Liver (tissue), 8 donors: ENCODE measurements at regions not wholly inside any gene's neighbourhood (a gene's known extent, or its start where the extent isn't known, plus 50 kb on each side); places are given as distances from the start of the nearest gene placed in this dataset.

Experiments used
- DNase-seq: peaks from one replicate; pipeline ENCODE4 v3.0.0-alpha.2; 2017; ENCODE audit warnings: low spot score
- H3K27ac ChIP-seq, 2 donors: one replicate each; pipeline ENCODE4 v1.7.0; 2013; ENCODE audit warnings: inconsistent platforms in 2 of 2, low read length in 2 of 2, control low read depth in 1 of 2, low read depth in 1 of 2, mild to moderate bottlenecking in 1 of 2
- H3K27me3 ChIP-seq, 4 donors: one replicate each; pipeline versions ENCODE4 v1.6.1 to v1.7.0; 2013; ENCODE audit warnings: low read length in 3 of 4, inconsistent platforms in 1 of 4, mild to moderate bottlenecking in 1 of 4, moderate library complexity in 1 of 4; ENCODE audit not compliant: control insufficient read depth in 4 of 4, insufficient read depth in 4 of 4
- H3K36me3 ChIP-seq, 4 donors: one replicate each; pipeline versions ENCODE4 v1.6.1 to v1.7.0; 2013; ENCODE audit warnings: low read length in 3 of 4, mild to moderate bottlenecking in 3 of 4, low read depth in 1 of 4, moderate library complexity in 1 of 4; ENCODE audit not compliant: control insufficient read depth in 4 of 4, insufficient read depth in 3 of 4
- H3K4me1 ChIP-seq, 4 donors: one replicate each; pipeline versions ENCODE4 v1.6.1 to v1.7.0; 2013; ENCODE audit warnings: low read length in 3 of 4, mild to moderate bottlenecking in 3 of 4, moderate library complexity in 1 of 4; ENCODE audit not compliant: control insufficient read depth in 4 of 4, insufficient read depth in 4 of 4
- H3K4me3 ChIP-seq, 3 donors: one replicate each; pipeline versions ENCODE4 v1.6.1 to v1.7.0; 2013; ENCODE audit warnings: low read length in 3 of 3, control low read depth in 1 of 3, low read depth in 1 of 3, mild to moderate bottlenecking in 1 of 3
- H3K9ac ChIP-seq, 2 donors: one replicate each; pipeline ENCODE4 v1.7.0; 2013; ENCODE audit warnings: low read length in 2 of 2, mild to moderate bottlenecking in 2 of 2, moderate library complexity in 2 of 2, control low read depth in 1 of 2, low read depth in 1 of 2
- H3K9me3 ChIP-seq, 4 donors: one replicate each; pipeline versions ENCODE4 v1.6.1 to v1.7.0; 2013; ENCODE audit warnings: low read length in 3 of 4; ENCODE audit not compliant: control insufficient read depth in 4 of 4
- EGR1 ChIP-seq, 2 donors: IDR thresholded peaks; 2 replicates each; pipeline ENCODE4 v1.6.1; 2016 to 2018; ENCODE audit warnings: antibody characterized with exemption in 2 of 2, low read depth in 2 of 2
- FOXA1 ChIP-seq: IDR thresholded peaks from 2 replicates; pipeline ENCODE4 v1.6.1; 2016; ENCODE audit warnings: antibody characterized with exemption
- FOXA2 ChIP-seq: IDR thresholded peaks from 2 replicates; pipeline ENCODE4 v1.6.1; 2016; ENCODE audit warnings: antibody characterized with exemption
- GABPA ChIP-seq, 2 donors: IDR thresholded peaks in 1 of 2; conservative IDR thresholded peaks in 1 of 2; 2 replicates each; pipeline ENCODE4 v1.6.1; 2016; ENCODE audit warnings: antibody characterized with exemption in 2 of 2, mild to moderate bottlenecking in 1 of 2, moderate library complexity in 1 of 2
- HNF4A ChIP-seq, 2 donors: conservative IDR thresholded peaks; 2 replicates each; pipeline ENCODE4 v1.6.1; 2016; ENCODE audit warnings: antibody characterized with exemption in 2 of 2, mild to moderate bottlenecking in 2 of 2
- HNF4G ChIP-seq: IDR thresholded peaks from 2 replicates; pipeline ENCODE4 v1.6.1; 2016; ENCODE audit warnings: antibody characterized with exemption
- JUND ChIP-seq, 2 donors: IDR thresholded peaks; 2 replicates each; pipeline ENCODE4 v1.6.1; 2016; ENCODE audit warnings: antibody characterized with exemption in 2 of 2
- NR2F2 ChIP-seq: IDR thresholded peaks from 2 replicates; pipeline ENCODE4 v1.6.1; 2016; ENCODE audit warnings: antibody characterized with exemption
- RAD21 ChIP-seq, 2 donors: IDR thresholded peaks; 2 replicates each; pipeline ENCODE4 v1.6.1; 2016; ENCODE audit warnings: antibody characterized with exemption in 2 of 2, mild to moderate bottlenecking in 2 of 2
- RXRA ChIP-seq, 2 donors: IDR thresholded peaks; 2 replicates each; pipeline ENCODE4 v1.6.1; 2017 to 2018; ENCODE audit warnings: antibody characterized with exemption in 2 of 2, mild to moderate bottlenecking in 1 of 2
- SP1 ChIP-seq: IDR thresholded peaks from 2 replicates; pipeline ENCODE4 v1.6.1; 2018; ENCODE audit warnings: antibody characterized with exemption, mild to moderate bottlenecking
- TAF1 ChIP-seq: conservative IDR thresholded peaks from 2 replicates; pipeline ENCODE4 v1.6.1; 2016; ENCODE audit warnings: antibody characterized with exemption, mild to moderate bottlenecking
- YY1 ChIP-seq: IDR thresholded peaks from 2 replicates; pipeline ENCODE4 v1.6.1; 2016; ENCODE audit warnings: antibody characterized with exemption, mild to moderate bottlenecking
- WGBS: extraction: QIAGEN DNeasy Blood & Tissue Kit; methylation state at CpG from one replicate; pipeline ENCODE4 v1.1.7; 2013; 5-methylcytosine and 5-hydroxymethylcytosine counted together
- TF ChIP-seq, protein P1 (sequence below): IDR thresholded peaks from 2 replicates; pipeline ENCODE4 v1.6.1; 2016; ENCODE audit warnings: antibody characterized with exemption
- TF ChIP-seq, protein P2 (sequence below): IDR thresholded peaks from 2 replicates; pipeline ENCODE4 v1.6.1; 2016; ENCODE audit warnings: antibody characterized with exemption
- TF ChIP-seq, protein P3 (sequence below): fragments of 150-350 bp; IDR thresholded peaks from 2 replicates; pipeline ENCODE4 v1.5.1; 2017; ENCODE audit warnings: improper control_type of control experiment, low read depth, low read length; ENCODE audit not compliant: missing input control
- TF ChIP-seq, protein P4 (sequence below): IDR thresholded peaks from 2 replicates; pipeline ENCODE4 v1.6.1; 2016; ENCODE audit warnings: antibody characterized with exemption
- TF ChIP-seq, protein P5 (sequence below): IDR thresholded peaks from 2 replicates; pipeline ENCODE4 v1.6.1; 2016; ENCODE audit warnings: antibody characterized with exemption, mild to moderate bottlenecking
- donor health status: healthy.
- donor health status: healthy.
- donor health status: healthy.
- donor health status: healthy.
- donor health status: healthy.

DNA sequence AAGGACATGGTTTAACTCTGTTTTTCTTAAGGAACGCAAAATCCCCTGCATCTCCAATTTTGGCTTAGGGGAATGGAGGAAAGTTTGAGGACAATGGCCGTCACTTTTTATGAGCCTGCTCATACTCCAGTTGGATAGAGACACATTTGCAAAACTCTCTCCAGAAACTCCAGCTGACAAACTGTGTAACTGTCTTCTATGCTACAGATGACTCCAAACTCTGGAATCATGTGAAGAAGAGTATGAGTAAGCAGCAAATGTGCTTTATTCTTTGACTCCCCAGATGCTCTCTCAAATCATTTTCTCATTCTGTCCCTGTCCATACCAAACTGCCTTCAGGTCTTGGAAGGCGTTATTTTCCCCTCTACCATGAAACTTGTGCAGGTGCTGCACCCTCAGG is 226.5 kb upstream of the GPR149 start:
- H3K27me3 ChIP-seq = no peaks in the 10 kb centered on the region
- no peak overlapping the region for H3K9ac ChIP-seq
- no peaks in the 10 kb centered on the region for H3K9me3 ChIP-seq
- no peaks in the 10 kb centered on the region for H3K36me3 ChIP-seq
- no peak overlapping the region for H3K27ac ChIP-seq
- H3K4me1 ChIP-seq = no peaks in the 10 kb centered on the region
- TF ChIP-seq, protein P1, sequence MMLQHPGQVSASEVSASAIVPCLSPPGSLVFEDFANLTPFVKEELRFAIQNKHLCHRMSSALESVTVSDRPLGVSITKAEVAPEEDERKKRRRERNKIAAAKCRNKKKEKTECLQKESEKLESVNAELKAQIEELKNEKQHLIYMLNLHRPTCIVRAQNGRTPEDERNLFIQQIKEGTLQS = no peak
- no peak for TF ChIP-seq RAD21 (IDR thresholded peaks at IDR 0.05)
- TF ChIP-seq FOXA1 = no peak
- TF ChIP-seq NR2F2 = no peak
- TF ChIP-seq, protein P2, sequence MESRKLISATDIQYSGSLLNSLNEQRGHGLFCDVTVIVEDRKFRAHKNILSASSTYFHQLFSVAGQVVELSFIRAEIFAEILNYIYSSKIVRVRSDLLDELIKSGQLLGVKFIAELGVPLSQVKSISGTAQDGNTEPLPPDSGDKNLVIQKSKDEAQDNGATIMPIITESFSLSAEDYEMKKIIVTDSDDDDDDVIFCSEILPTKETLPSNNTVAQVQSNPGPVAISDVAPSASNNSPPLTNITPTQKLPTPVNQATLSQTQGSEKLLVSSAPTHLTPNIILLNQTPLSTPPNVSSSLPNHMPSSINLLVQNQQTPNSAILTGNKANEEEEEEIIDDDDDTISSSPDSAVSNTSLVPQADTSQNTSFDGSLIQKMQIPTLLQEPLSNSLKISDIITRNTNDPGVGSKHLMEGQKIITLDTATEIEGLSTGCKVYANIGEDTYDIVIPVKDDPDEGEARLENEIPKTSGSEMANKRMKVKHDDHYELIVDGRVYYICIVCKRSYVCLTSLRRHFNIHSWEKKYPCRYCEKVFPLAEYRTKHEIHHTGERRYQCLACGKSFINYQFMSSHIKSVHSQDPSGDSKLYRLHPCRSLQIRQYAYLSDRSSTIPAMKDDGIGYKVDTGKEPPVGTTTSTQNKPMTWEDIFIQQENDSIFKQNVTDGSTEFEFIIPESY = no peak
- TF ChIP-seq RXRA (IDR thresholded peaks at IDR 0.05) = no peak
- TF ChIP-seq, protein P3, sequence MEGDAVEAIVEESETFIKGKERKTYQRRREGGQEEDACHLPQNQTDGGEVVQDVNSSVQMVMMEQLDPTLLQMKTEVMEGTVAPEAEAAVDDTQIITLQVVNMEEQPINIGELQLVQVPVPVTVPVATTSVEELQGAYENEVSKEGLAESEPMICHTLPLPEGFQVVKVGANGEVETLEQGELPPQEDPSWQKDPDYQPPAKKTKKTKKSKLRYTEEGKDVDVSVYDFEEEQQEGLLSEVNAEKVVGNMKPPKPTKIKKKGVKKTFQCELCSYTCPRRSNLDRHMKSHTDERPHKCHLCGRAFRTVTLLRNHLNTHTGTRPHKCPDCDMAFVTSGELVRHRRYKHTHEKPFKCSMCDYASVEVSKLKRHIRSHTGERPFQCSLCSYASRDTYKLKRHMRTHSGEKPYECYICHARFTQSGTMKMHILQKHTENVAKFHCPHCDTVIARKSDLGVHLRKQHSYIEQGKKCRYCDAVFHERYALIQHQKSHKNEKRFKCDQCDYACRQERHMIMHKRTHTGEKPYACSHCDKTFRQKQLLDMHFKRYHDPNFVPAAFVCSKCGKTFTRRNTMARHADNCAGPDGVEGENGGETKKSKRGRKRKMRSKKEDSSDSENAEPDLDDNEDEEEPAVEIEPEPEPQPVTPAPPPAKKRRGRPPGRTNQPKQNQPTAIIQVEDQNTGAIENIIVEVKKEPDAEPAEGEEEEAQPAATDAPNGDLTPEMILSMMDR = no peak
- TF ChIP-seq HNF4A (conservative IDR thresholded peaks at IDR 0.05) = no peak
- TF ChIP-seq GABPA (IDR thresholded peaks at IDR 0.05 in 1 of 2, conservative IDR thresholded peaks at IDR 0.05 in 1 of 2) = no peak
- TF ChIP-seq YY1 = no peak
- no peak for TF ChIP-seq HNF4G
- TF ChIP-seq EGR1 (IDR thresholded peaks at IDR 0.05; ENCODE audit: low read depth in 2 of 2) = no peak
- H3K4me3 ChIP-seq = no peak overlapping the region
- 73% methylated on average over 3 of the region's 3 CpGs for WGBS
- DNase-seq = no peak

DNA sequence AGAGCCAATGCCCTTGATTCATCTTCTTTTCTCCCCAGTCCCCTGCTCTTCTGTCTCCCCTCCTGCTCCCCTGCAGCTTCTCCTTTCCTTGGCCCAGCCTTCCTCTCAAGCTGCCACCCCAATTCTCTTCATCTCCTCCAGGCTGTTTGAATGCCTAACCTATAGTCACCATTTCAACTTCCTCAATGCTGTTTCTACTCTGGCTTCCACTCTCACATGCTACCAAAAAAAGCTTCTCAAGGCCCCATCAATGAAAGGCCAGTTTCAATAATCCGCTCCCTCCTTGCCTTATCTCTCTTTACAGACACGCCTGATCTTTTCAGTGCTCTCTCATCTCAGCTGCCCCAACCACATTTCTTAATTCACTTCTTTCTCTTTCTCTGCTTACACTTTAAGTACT is 212.2 kb upstream of the GPR149 start:
- Histone ChIP-seq H3K9me3 (peaks cover 0 to 3% (median 0%) of the 10 kb centered on the region in 4 donors), H3K36me3 (no peaks in the 10 kb centered on the region), H3K27me3 (no peaks in the 10 kb centered on the region), H3K4me1 (no peaks in the 10 kb centered on the region), H3K4me3 (no peak overlapping the region), H3K27ac (no peak overlapping the region), H3K9ac (no peak overlapping the region)
- 72% methylated on average over 2 of the region's 2 CpGs for WGBS
- DNase-seq = no peak
- TF ChIP-seq EGR1 (IDR thresholded peaks at IDR 0.05; ENCODE audit: low read depth in 2 of 2) (no peak), RAD21 (IDR thresholded peaks at IDR 0.05) (no peak), JUND (IDR thresholded peaks at IDR 0.05) (no peak), NR2F2 (no peak), HNF4A (conservative IDR thresholded peaks at IDR 0.05) (no peak), HNF4G (no peak), SP1 (no peak), TAF1 (no peak), YY1 (no peak), GABPA (IDR thresholded peaks at IDR 0.05 in 1 of 2, conservative IDR thresholded peaks at IDR 0.05 in 1 of 2) (no peak), RXRA (IDR thresholded peaks at IDR 0.05) (no peak), FOXA2 (no peak), FOXA1 (no peak)
- TF ChIP-seq, protein P3 = no peak
- TF ChIP-seq, protein P4, sequence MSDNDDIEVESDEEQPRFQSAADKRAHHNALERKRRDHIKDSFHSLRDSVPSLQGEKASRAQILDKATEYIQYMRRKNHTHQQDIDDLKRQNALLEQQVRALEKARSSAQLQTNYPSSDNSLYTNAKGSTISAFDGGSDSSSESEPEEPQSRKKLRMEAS = no peak
- TF ChIP-seq, protein P5, sequence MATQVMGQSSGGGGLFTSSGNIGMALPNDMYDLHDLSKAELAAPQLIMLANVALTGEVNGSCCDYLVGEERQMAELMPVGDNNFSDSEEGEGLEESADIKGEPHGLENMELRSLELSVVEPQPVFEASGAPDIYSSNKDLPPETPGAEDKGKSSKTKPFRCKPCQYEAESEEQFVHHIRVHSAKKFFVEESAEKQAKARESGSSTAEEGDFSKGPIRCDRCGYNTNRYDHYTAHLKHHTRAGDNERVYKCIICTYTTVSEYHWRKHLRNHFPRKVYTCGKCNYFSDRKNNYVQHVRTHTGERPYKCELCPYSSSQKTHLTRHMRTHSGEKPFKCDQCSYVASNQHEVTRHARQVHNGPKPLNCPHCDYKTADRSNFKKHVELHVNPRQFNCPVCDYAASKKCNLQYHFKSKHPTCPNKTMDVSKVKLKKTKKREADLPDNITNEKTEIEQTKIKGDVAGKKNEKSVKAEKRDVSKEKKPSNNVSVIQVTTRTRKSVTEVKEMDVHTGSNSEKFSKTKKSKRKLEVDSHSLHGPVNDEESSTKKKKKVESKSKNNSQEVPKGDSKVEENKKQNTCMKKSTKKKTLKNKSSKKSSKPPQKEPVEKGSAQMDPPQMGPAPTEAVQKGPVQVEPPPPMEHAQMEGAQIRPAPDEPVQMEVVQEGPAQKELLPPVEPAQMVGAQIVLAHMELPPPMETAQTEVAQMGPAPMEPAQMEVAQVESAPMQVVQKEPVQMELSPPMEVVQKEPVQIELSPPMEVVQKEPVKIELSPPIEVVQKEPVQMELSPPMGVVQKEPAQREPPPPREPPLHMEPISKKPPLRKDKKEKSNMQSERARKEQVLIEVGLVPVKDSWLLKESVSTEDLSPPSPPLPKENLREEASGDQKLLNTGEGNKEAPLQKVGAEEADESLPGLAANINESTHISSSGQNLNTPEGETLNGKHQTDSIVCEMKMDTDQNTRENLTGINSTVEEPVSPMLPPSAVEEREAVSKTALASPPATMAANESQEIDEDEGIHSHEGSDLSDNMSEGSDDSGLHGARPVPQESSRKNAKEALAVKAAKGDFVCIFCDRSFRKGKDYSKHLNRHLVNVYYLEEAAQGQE = no peak
- TF ChIP-seq, protein P1 = no peak
- TF ChIP-seq, protein P2 = no peak
